ENCODE measurements at regions not wholly inside any gene's neighbourhood (a gene's known extent, or its start where the extent isn't known, plus 50 kb on each side); places are given as distances from the start of the nearest gene placed in this dataset.

DNA sequence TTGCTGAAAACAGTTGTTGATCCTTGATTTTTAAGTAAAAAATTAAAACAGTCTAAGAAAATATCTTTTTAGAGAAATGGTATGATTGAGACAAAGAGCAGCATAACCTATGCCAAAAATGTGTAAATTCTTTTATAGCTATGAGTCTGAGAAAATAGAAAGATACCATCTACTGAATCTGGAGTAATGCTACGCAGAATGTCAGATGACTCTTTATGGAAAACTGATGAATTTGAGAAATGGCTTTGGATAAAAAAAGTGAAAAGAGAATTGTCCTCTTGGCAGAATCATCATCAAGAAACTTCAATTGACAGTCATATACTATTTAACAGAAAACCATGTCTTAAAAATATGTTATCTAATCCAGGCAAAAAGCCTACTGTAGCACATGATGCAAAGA is 183.1 kb downstream of the FAT4 start:
- H2AFZ ChIP-seq (ENCODE audit: low read length) = no peak overlapping the region
- no peaks in the 10 kb centered on the region for H3F3A ChIP-seq (ENCODE audit: insufficient read depth, low read length)
- no peaks in the 10 kb centered on the region for H3K9me2 ChIP-seq (replicated peaks; ENCODE audit: insufficient read depth, low read length)
- no peaks in the 10 kb centered on the region for H3K36me3 ChIP-seq (replicated peaks; ENCODE audit: insufficient read depth, low read length)
- H3K4me2 ChIP-seq (ENCODE audit: low read depth, low read length) = no peak overlapping the region
- no peaks in the 10 kb centered on the region for H4K20me1 ChIP-seq (ENCODE audit: insufficient read depth, low read length)
- TF ChIP-seq, protein P1, sequence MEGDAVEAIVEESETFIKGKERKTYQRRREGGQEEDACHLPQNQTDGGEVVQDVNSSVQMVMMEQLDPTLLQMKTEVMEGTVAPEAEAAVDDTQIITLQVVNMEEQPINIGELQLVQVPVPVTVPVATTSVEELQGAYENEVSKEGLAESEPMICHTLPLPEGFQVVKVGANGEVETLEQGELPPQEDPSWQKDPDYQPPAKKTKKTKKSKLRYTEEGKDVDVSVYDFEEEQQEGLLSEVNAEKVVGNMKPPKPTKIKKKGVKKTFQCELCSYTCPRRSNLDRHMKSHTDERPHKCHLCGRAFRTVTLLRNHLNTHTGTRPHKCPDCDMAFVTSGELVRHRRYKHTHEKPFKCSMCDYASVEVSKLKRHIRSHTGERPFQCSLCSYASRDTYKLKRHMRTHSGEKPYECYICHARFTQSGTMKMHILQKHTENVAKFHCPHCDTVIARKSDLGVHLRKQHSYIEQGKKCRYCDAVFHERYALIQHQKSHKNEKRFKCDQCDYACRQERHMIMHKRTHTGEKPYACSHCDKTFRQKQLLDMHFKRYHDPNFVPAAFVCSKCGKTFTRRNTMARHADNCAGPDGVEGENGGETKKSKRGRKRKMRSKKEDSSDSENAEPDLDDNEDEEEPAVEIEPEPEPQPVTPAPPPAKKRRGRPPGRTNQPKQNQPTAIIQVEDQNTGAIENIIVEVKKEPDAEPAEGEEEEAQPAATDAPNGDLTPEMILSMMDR (IDR thresholded peaks at IDR 0.05; ENCODE audit: low read length) = no peak
- TF ChIP-seq EZH2phosphoT487 (IDR thresholded peaks at IDR 0.05; ENCODE audit: low read length) (no peak), EZH2 (optimal IDR thresholded peaks at IDR 0.05; ENCODE audit: low read depth, low read length) (no peak)
- no peaks in the 10 kb centered on the region for H3K27me3 ChIP-seq (replicated peaks; ENCODE audit: insufficient read depth, low read length)
- no peak for DNase-seq
- no peak overlapping the region for H3K4me3 ChIP-seq (ENCODE audit: low read length)
- no peak overlapping the region for H3K9ac ChIP-seq (ENCODE audit: low read length)
- H3K79me2 ChIP-seq (ENCODE audit: low read length) = no peaks in the 10 kb centered on the region
- no peak overlapping the region for H3K27ac ChIP-seq (ENCODE audit: low read length)
- no peaks in the 10 kb centered on the region for H3K9me3 ChIP-seq (replicated peaks; ENCODE audit: insufficient read depth, low read length)
- no peaks in the 10 kb centered on the region for H3K4me1 ChIP-seq (ENCODE audit: low read length)

DNA sequence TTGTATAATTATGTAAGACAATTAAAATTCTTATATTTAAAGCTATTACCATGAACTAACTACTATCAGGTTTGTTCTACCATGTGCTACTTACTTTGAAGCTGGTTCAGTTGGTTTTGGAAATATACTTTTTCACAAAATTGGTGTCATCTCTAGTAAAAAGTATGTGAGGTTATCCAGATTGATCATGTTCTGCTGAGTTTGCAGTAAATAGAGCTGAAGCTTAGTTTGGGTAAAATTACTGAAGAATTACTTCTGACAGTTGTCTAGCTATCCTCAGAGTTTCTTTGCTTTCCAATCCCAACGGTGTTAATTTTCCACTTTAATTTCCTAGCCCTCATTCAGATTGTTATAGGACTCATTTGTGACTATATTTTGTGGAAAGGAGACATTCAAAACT is 184.2 kb downstream of the FAT4 start:
- no peak for DNase-seq
- Histone ChIP-seq H3K79me2 (ENCODE audit: low read length) (no peaks in the 10 kb centered on the region), H3K27ac (ENCODE audit: low read length) (no peak overlapping the region), H3K9ac (ENCODE audit: low read length) (no peak overlapping the region), H3K4me1 (ENCODE audit: low read length) (no peaks in the 10 kb centered on the region), H3K9me2 (replicated peaks; ENCODE audit: insufficient read depth, low read length) (no peaks in the 10 kb centered on the region), H3F3A (ENCODE audit: insufficient read depth, low read length) (no peaks in the 10 kb centered on the region), H2AFZ (ENCODE audit: low read length) (no peak overlapping the region), H3K4me3 (ENCODE audit: low read length) (no peak overlapping the region), H3K4me2 (ENCODE audit: low read depth, low read length) (no peak overlapping the region), H3K9me3 (replicated peaks; ENCODE audit: insufficient read depth, low read length) (no peaks in the 10 kb centered on the region), H4K20me1 (ENCODE audit: insufficient read depth, low read length) (no peaks in the 10 kb centered on the region), H3K36me3 (replicated peaks; ENCODE audit: insufficient read depth, low read length) (no peaks in the 10 kb centered on the region), H3K27me3 (replicated peaks; ENCODE audit: insufficient read depth, low read length) (no peaks in the 10 kb centered on the region)
- TF ChIP-seq, protein P1 (IDR thresholded peaks at IDR 0.05; ENCODE audit: low read length) = no peak
- no peak for TF ChIP-seq EZH2phosphoT487 (IDR thresholded peaks at IDR 0.05; ENCODE audit: low read length)
- TF ChIP-seq EZH2 (optimal IDR thresholded peaks at IDR 0.05; ENCODE audit: low read depth, low read length) = no peak

DNA sequence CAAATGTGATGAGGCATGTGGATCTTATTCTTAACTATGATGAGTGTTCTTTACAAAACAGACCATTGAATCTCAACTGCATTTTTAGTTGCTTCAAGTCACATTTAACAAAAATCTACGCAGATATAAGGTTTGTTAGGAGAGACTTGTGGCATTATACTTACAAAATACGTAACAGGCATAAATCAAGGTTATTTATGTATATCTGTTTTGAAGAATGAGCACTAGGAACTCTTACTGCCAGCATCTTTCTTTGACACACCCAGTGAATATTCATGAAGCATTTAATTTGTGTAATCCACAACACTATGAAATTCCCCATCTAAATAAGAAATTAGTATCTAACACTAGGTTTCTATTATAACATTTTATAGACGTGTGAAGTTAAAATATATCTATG is 186.3 kb downstream of the FAT4 start:
- TF ChIP-seq, protein P1 (IDR thresholded peaks at IDR 0.05; ENCODE audit: low read length) = no peak
- TF ChIP-seq EZH2 (optimal IDR thresholded peaks at IDR 0.05; ENCODE audit: low read depth, low read length) (no peak), EZH2phosphoT487 (IDR thresholded peaks at IDR 0.05; ENCODE audit: low read length) (no peak)
- H3K27me3 ChIP-seq (replicated peaks; ENCODE audit: insufficient read depth, low read length) = no peaks in the 10 kb centered on the region
- H3K4me3 ChIP-seq (ENCODE audit: low read length) = no peak overlapping the region
- H3F3A ChIP-seq (ENCODE audit: insufficient read depth, low read length) = no peaks in the 10 kb centered on the region
- no peaks in the 10 kb centered on the region for H4K20me1 ChIP-seq (ENCODE audit: insufficient read depth, low read length)
- no peak overlapping the region for H2AFZ ChIP-seq (ENCODE audit: low read length)
- DNase-seq = no peak
- no peak overlapping the region for H3K9ac ChIP-seq (ENCODE audit: low read length)
- no peaks in the 10 kb centered on the region for H3K9me3 ChIP-seq (replicated peaks; ENCODE audit: insufficient read depth, low read length)
- no peaks in the 10 kb centered on the region for H3K9me2 ChIP-seq (replicated peaks; ENCODE audit: insufficient read depth, low read length)
- H3K79me2 ChIP-seq (ENCODE audit: low read length) = no peaks in the 10 kb centered on the region
- H3K27ac ChIP-seq (ENCODE audit: low read length) = no peak overlapping the region
- H3K4me2 ChIP-seq (ENCODE audit: low read depth, low read length) = no peak overlapping the region
- no peaks in the 10 kb centered on the region for H3K36me3 ChIP-seq (replicated peaks; ENCODE audit: insufficient read depth, low read length)
- H3K4me1 ChIP-seq (ENCODE audit: low read length) = no peaks in the 10 kb centered on the region
